Transverse colon (tissue), 4 donors: ENCODE measurements at regions not wholly inside any gene's neighbourhood (a gene's known extent, or its start where the extent isn't known, plus 50 kb on each side); places are given as distances from the start of the nearest gene placed in this dataset.

Experiments
- DNase-seq: peaks from one replicate; pipeline ENCODE4 v3.0.0-alpha.2; 2019
- H3K27ac ChIP-seq, 4 donors: fragments of 200-600 bp; sonication (generic); 2 replicates each; pipeline ENCODE4 v1.5.1; 2016 to 2018; ENCODE audit warnings: inconsistent platforms in 4 of 4
- H3K27me3 ChIP-seq: fragments of 200-600 bp; sonication (generic); 2 replicates; pipeline ENCODE4 v1.5.1; 2017; ENCODE audit warnings: inconsistent platforms
- H3K36me3 ChIP-seq, 4 donors: fragments of 200-600 bp; sonication (generic); 2 replicates each; pipeline ENCODE4 v1.5.1; 2017 to 2019; ENCODE audit warnings: inconsistent platforms in 4 of 4
- H3K4me1 ChIP-seq, 4 donors: fragments of 200-600 bp; sonication (generic); 2 replicates each; pipeline ENCODE4 v1.5.1; 2017 to 2020; ENCODE audit warnings: inconsistent platforms in 4 of 4
- H3K4me3 ChIP-seq, 4 donors: fragments of 200-600 bp; sonication (generic); 1 replicate in 1 of 4; 2 replicates in 3 of 4; pipeline versions ENCODE4 v1.5.1 to v1.6.1; 2017 to 2019; ENCODE audit warnings: inconsistent platforms in 4 of 4
- H3K9me3 ChIP-seq, 2 donors: fragments of 200-600 bp; sonication (generic); 2 replicates each; pipeline ENCODE4 v1.5.1; 2017 to 2019; ENCODE audit warnings: inconsistent platforms in 2 of 2
- EP300 ChIP-seq: sonication (generic); formaldehyde crosslinking; IDR thresholded peaks from one replicate; pipeline ENCODE4 v1.6.1; 2017; ENCODE audit warnings: antibody characterized with exemption, low read depth
- POLR2A ChIP-seq: fragments of 450-650 bp; IDR thresholded peaks from one replicate; pipeline ENCODE4 v1.6.1; 2016; ENCODE audit warnings: antibody characterized with exemption, mild to moderate bottlenecking, moderate library complexity
- POLR2AphosphoS5 ChIP-seq, 3 donors: sonication (generic); formaldehyde crosslinking; IDR thresholded peaks; one replicate each; pipeline ENCODE4 v1.6.1; 2016; ENCODE audit warnings: antibody characterized with exemption in 3 of 3
- WGBS, 2 donors: methylation state at CpG; one replicate each; pipeline ENCODE4 v1.1.5; 2018; ENCODE audit warnings: low coverage in 1 of 2; 5-methylcytosine and 5-hydroxymethylcytosine counted together
- in situ Hi-C, 4 donors: fragments of 200-750 bp; cut with MboI; loops; one replicate each; pipeline versions ENCODE4 v1.15.0 to v1.15.1; 2017; ENCODE audit warnings: low sequenced_read_pairs in 3 of 4, low pct_ligation_motif_present in 1 of 4, low pct_unique_long_range_greater_than_20kb in 1 of 4
- intact Hi-C: fragments of 100-400 bp; cut with DNase I; formaldehyde crosslinking; loops from one replicate; pipeline ENCODE4 v1.15.1; 2023; ENCODE audit warnings: low total_unique reads
- TF ChIP-seq, protein P1 (sequence below), 5 experiments: fragments of 200-600 bp in 3 of 5; fragments of 450-650 bp in 2 of 5; sonication (generic) in 3 of 5; IDR thresholded peaks; 1 replicate in 2 of 5; 2 replicates in 3 of 5; pipeline ENCODE4 v1.5.1; 2016 to 2017; ENCODE audit warnings: antibody characterized with exemption in 5 of 5, inconsistent platforms in 3 of 5, mild to moderate bottlenecking in 2 of 5, moderate library complexity in 1 of 5

DNA sequence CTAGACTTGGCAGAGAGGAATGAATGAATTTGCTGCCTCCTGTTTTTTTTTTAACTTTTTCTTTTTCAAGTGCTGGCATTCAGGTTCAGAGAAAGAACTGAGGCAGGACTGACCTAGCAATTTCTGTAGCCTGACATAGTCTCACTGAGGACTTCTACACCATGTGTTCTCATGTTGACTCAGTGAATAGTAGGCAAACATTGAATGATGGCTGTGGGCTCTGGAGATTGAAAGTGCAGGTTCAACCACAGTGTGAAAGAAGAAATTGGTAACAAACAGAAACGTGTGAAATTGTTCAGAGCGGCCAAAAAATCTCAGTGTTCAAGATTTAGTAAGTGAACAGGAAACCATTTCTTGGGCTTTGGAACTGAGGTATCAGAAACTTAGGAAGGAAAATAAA lies 322.4 kb upstream of the GHITM start:
- no peak for TF ChIP-seq POLR2AphosphoS5 (IDR thresholded peaks at IDR 0.05)
- 72% methylated on average over 2 of the region's 2 CpGs; no CpG with 5 or more reads in 1 of the 2 donors for WGBS, 2 donors
- no peaks in the 10 kb centered on the region for H3K9me3 ChIP-seq
- H3K27ac ChIP-seq: no peak overlapping the region
- in situ Hi-C loops: no loop called here
- H3K4me3 ChIP-seq: no peak overlapping the region
- H3K36me3 ChIP-seq: no peaks in the 10 kb centered on the region
- no peaks in the 10 kb centered on the region for H3K4me1 ChIP-seq
- DNase-seq: no peak
- H3K27me3 ChIP-seq: no peaks in the 10 kb centered on the region
- intact Hi-C loops: no loop called here

DNA sequence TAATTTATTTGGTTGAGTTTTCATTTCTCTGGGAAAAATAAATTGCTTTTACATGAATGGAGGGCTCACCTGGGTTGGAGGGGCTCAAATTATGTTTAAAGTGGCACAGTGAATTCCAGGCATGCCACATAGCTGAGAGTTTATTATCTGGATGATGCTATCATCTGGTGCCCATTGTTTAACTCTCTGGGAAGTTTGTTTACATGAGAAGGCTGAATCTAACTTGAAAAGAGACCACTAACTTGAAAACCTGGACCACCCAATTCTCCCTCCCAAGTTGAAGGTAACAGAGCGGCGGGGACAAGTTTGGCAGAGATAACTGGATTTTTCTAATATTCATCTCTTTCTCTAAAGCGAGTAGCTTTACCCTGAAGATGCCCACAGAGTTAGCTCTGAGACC lies 321.5 kb upstream of the GHITM start:
- Histone ChIP-seq H3K36me3 (no peaks in the 10 kb centered on the region), H3K27me3 (no peaks in the 10 kb centered on the region), H3K9me3 (no peaks in the 10 kb centered on the region), H3K27ac (no peak overlapping the region), H3K4me3 (no peak overlapping the region), H3K4me1 (no peaks in the 10 kb centered on the region)
- DNase-seq: no peak
- intact Hi-C loops (no loop called here), in situ Hi-C loops (no loop called here)
- TF ChIP-seq POLR2A (no peak), POLR2AphosphoS5 (IDR thresholded peaks at IDR 0.05) (no peak), EP300 (no peak)
- TF ChIP-seq, protein P1, sequence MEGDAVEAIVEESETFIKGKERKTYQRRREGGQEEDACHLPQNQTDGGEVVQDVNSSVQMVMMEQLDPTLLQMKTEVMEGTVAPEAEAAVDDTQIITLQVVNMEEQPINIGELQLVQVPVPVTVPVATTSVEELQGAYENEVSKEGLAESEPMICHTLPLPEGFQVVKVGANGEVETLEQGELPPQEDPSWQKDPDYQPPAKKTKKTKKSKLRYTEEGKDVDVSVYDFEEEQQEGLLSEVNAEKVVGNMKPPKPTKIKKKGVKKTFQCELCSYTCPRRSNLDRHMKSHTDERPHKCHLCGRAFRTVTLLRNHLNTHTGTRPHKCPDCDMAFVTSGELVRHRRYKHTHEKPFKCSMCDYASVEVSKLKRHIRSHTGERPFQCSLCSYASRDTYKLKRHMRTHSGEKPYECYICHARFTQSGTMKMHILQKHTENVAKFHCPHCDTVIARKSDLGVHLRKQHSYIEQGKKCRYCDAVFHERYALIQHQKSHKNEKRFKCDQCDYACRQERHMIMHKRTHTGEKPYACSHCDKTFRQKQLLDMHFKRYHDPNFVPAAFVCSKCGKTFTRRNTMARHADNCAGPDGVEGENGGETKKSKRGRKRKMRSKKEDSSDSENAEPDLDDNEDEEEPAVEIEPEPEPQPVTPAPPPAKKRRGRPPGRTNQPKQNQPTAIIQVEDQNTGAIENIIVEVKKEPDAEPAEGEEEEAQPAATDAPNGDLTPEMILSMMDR (IDR thresholded peaks at IDR 0.05): no peak
- 71% methylated on average over 3 of the region's 3 CpGs; no CpG with 5 or more reads in 1 of the 2 donors for WGBS, 2 donors

DNA sequence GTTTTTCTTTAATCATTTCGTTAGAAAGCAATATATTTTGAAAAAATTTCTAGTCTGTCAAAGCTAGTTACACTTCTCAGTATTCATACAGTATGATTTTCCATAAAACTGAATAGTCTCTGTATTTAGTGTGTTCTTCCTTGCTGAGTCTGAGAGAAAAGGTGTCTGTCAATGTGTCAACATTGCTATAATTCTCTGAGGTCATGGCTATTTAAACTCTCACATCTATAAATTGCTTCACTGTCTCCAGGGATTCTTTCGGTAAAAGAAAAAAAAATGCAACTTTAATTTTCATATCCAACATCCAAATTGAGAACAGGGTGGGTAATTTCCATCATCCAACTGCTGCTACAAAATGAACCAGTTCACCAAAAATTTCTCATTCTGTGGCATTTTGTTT lies 319.7 kb upstream of the GHITM start:
- H3K36me3 ChIP-seq: no peaks in the 10 kb centered on the region
- no peaks in the 10 kb centered on the region for H3K9me3 ChIP-seq
- intact Hi-C loops: no loop called here
- H3K27ac ChIP-seq: no peak overlapping the region
- H3K27me3 ChIP-seq: no peaks in the 10 kb centered on the region
- no peaks in the 10 kb centered on the region for H3K4me1 ChIP-seq
- H3K4me3 ChIP-seq: no peak overlapping the region
- DNase-seq: no peak
- no peak for TF ChIP-seq EP300
- TF ChIP-seq, protein P1 (IDR thresholded peaks at IDR 0.05): no peak
- no peak for TF ChIP-seq POLR2AphosphoS5 (IDR thresholded peaks at IDR 0.05)
- TF ChIP-seq POLR2A: no peak
- in situ Hi-C loops: no loop called here
- 39 to 43% methylated on average over 2 of the region's 2 CpGs for WGBS, 2 donors

DNA sequence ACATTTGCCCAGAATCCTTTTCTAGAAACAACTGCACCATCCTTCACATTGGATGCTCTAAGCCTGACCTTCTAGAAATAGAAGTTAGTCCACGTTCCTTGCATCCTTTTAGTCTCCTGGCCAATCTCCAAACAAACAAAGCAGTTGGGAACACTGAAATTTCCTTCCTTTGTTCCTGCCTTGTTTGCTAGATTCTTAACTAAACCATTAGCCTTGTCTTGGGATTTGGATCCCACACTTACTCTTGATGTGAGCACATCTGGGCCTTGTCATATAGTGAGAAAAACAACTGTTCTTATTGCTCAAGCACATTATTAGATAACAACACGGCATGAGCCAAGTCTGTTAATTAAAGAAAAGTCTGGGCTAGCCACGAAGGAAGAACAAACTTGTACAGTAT lies 319.3 kb upstream of the GHITM start:
- DNase-seq: no peak
- no peak for TF ChIP-seq EP300
- no peak for TF ChIP-seq POLR2A
- no peak for TF ChIP-seq POLR2AphosphoS5 (IDR thresholded peaks at IDR 0.05)
- TF ChIP-seq, protein P1 (IDR thresholded peaks at IDR 0.05): no peak
- 21 to 24% methylated on average over 3 of the region's 3 CpGs for WGBS, 2 donors

DNA sequence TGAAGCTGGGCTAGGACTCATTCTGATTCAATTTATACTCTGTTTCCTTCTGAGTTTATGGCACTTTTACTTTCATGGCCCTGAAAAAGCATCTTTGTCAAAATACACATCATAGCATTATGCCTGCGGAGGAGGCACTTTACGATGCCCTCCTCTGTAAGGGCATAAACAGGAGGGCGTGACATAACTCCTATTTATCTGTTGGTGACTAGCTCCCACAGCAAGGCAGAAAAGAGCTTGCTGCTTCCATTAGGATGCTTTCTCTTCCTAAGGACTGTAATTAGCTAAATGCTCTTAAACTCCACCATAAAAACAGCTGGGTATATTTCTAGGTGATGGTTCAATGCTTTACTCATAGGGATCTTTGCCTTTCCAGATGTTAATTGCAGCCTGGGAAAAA lies 315.2 kb upstream of the GHITM start:
- H3K27ac ChIP-seq: no peak overlapping the region
- WGBS, 2 donors: 55 to 83% methylated on average over 3 of the region's 3 CpGs
- no peaks in the 10 kb centered on the region for H3K9me3 ChIP-seq
- no peaks in the 10 kb centered on the region for H3K36me3 ChIP-seq
- no peak overlapping the region for H3K4me3 ChIP-seq
- in situ Hi-C loops (no loop called here), intact Hi-C loops (no loop called here)
- no peaks in the 10 kb centered on the region for H3K4me1 ChIP-seq
- H3K27me3 ChIP-seq: no peaks in the 10 kb centered on the region
- TF ChIP-seq, protein P1 (IDR thresholded peaks at IDR 0.05): no peak
- no peak for TF ChIP-seq POLR2AphosphoS5 (IDR thresholded peaks at IDR 0.05)
- TF ChIP-seq EP300: no peak
- no peak for TF ChIP-seq POLR2A
- DNase-seq: no peak

More for the DNA sequence above, 319.3 kb upstream of the GHITM start:
- Histone ChIP-seq H3K27ac (no peak overlapping the region), H3K36me3 (no peaks in the 10 kb centered on the region), H3K27me3 (no peaks in the 10 kb centered on the region), H3K9me3 (no peaks in the 10 kb centered on the region), H3K4me3 (no peak overlapping the region), H3K4me1 (no peaks in the 10 kb centered on the region)
- intact Hi-C loops (no loop called here), in situ Hi-C loops (no loop called here)
